C4-2B (cell line): ENCODE measurements at regions not wholly inside any gene's neighbourhood (a gene's known extent, or its start where the extent isn't known, plus 50 kb on each side); places are given as distances from the start of the nearest gene placed in this dataset.

Source experiments
- CTCF ChIP-seq: fragments of 450-650 bp; conservative IDR thresholded peaks from 2 replicates; pipeline ENCODE4 v1.5.1; 2017; ENCODE audit warnings: mild to moderate bottlenecking
- ZFX ChIP-seq: fragments of 450-650 bp; IDR thresholded peaks from 2 replicates; pipeline ENCODE4 v1.6.1; 2017

GRCh38 chr5:86330736-86331135 lies 287.0 kb upstream of the COX7C start:
- TF ChIP-seq CTCF (no peak), ZFX (no peak)
